ENCODE measurements at regions not wholly inside any gene's neighbourhood (a gene's known extent, or its start where the extent isn't known, plus 50 kb on each side); places are given as distances from the start of the nearest gene placed in this dataset.

GRCh38 chr3:82229397-82229796 lies 468.0 kb upstream of the GBE1 start:
- no peak for TF ChIP-seq CTCF (IDR thresholded peaks at IDR 0.05; ENCODE audit: low read length)
- TF ChIP-seq EZH2 (optimal IDR thresholded peaks at IDR 0.05; ENCODE audit: low read depth, low read length) = no peak
- no peak for TF ChIP-seq EZH2phosphoT487 (IDR thresholded peaks at IDR 0.05; ENCODE audit: low read length)

Data from MM.1S (cell line).